ENCODE measurements at regions not wholly inside any gene's neighbourhood (a gene's known extent, or its start where the extent isn't known, plus 50 kb on each side); places are given as distances from the start of the nearest gene placed in this dataset.

- DNase-seq (ENCODE audit: low read depth), result no peak
These were observed 724.4 kb upstream of the ROBO1 start for GRCh38 chr3:80492162-80492561.

- no peak for DNase-seq (ENCODE audit: low read depth)
These were observed 705.2 kb upstream of the ROBO1 start for GRCh38 chr3:80472961-80473360.

- DNase-seq (ENCODE audit: low read depth), result no peak
These were observed 704.7 kb upstream of the ROBO1 start for GRCh38 chr3:80472459-80472858.

- no peak for DNase-seq (ENCODE audit: low read depth)
These were observed 702.6 kb upstream of the ROBO1 start for GRCh38 chr3:80470433-80470832.

- no peak for DNase-seq (ENCODE audit: low read depth)
These were observed 697.9 kb upstream of the ROBO1 start for GRCh38 chr3:80465746-80466145.

- DNase-seq (ENCODE audit: low read depth), result no peak
These were observed 683.6 kb upstream of the ROBO1 start for GRCh38 chr3:80451393-80451792.

- DNase-seq (ENCODE audit: low read depth), result no peak
These were observed 677.8 kb upstream of the ROBO1 start for GRCh38 chr3:80445641-80446040.

GRCh38 chr3:80445053-80445452 lies 677.3 kb upstream of the ROBO1 start:
- DNase-seq (ENCODE audit: low read depth), result no peak

GRCh38 chr3:80439490-80439889 lies 671.7 kb upstream of the ROBO1 start:
- no peak for DNase-seq (ENCODE audit: low read depth)

GRCh38 chr3:80434366-80434765 lies 666.6 kb upstream of the ROBO1 start:
- DNase-seq (ENCODE audit: low read depth), result no peak

GRCh38 chr3:80424951-80425350 lies 657.2 kb upstream of the ROBO1 start:
- DNase-seq (ENCODE audit: low read depth), result no peak

- no peak for DNase-seq (ENCODE audit: low read depth)
These were observed 640.4 kb upstream of the ROBO1 start for GRCh38 chr3:80408030-80408721.

- DNase-seq (ENCODE audit: low read depth), result no peak
These were observed 637.8 kb upstream of the ROBO1 start for GRCh38 chr3:80405618-80406017.

- no peak for DNase-seq (ENCODE audit: low read depth)
These were observed 627.2 kb upstream of the ROBO1 start for GRCh38 chr3:80395023-80395422.

- no peak for DNase-seq (ENCODE audit: low read depth)
These were observed 623.8 kb upstream of the ROBO1 start for GRCh38 chr3:80391573-80391972.

- DNase-seq (ENCODE audit: low read depth), result no peak
These were observed 617.0 kb upstream of the ROBO1 start for GRCh38 chr3:80384811-80385210.

- no peak for DNase-seq (ENCODE audit: low read depth)
These were observed 606.6 kb upstream of the ROBO1 start for GRCh38 chr3:80374423-80374822.

GRCh38 chr3:80368616-80369015 lies 600.8 kb upstream of the ROBO1 start:
- no peak for DNase-seq (ENCODE audit: low read depth)

GRCh38 chr3:80366808-80367548 lies 599.2 kb upstream of the ROBO1 start:
- no peak for DNase-seq (ENCODE audit: low read depth)

GRCh38 chr3:80357761-80358160 lies 590.0 kb upstream of the ROBO1 start:
- no peak for DNase-seq (ENCODE audit: low read depth)

GRCh38 chr3:80355144-80355543 lies 587.3 kb upstream of the ROBO1 start:
- no peak for DNase-seq (ENCODE audit: low read depth)

GRCh38 chr3:80351201-80351600 lies 583.4 kb upstream of the ROBO1 start:
- DNase-seq (ENCODE audit: low read depth), result no peak

GRCh38 chr3:80350771-80351170 lies 583.0 kb upstream of the ROBO1 start:
- no peak for DNase-seq (ENCODE audit: low read depth)

- no peak for DNase-seq (ENCODE audit: low read depth)
These were observed 570.6 kb upstream of the ROBO1 start for GRCh38 chr3:80338366-80338765.
